HG03066 (cell line): ENCODE measurements at regions not wholly inside any gene's neighbourhood (a gene's known extent, or its start where the extent isn't known, plus 50 kb on each side); places are given as distances from the start of the nearest gene placed in this dataset.
"Not testable (repeated sequence)": the region's sequence is repeated elsewhere in the genome, so short reads cannot be mapped to it uniquely, and the experiment has no call there.

Experiments
- ATAC-seq: cut with Tn5 transposase; IDR thresholded peaks from one replicate; pipeline ENCODE4 v1.9.1; 2021; ENCODE audit warnings: low read depth; ENCODE audit not compliant: unreplicated experiment

GRCh38 chr12:83997423-83997822 is 915.2 kb downstream of the SLC6A15 start:
- no peak for ATAC-seq

- no peak for ATAC-seq
Observed at GRCh38 chr12:83996671-83997070, 915.9 kb downstream of the SLC6A15 start.

- no peak for ATAC-seq
Observed at GRCh38 chr12:83985084-83985483, 927.5 kb downstream of the SLC6A15 start.

- no peak for ATAC-seq
Observed at GRCh38 chr12:83980398-83980797, 932.2 kb downstream of the SLC6A15 start.

GRCh38 chr12:83979785-83980184 is 932.8 kb downstream of the SLC6A15 start:
- ATAC-seq = no peak

GRCh38 chr12:83971781-83972180 is 940.8 kb downstream of the SLC6A15 start:
- no peak for ATAC-seq

- no peak for ATAC-seq
Observed at GRCh38 chr12:83960767-83961166, 951.8 kb downstream of the SLC6A15 start.

GRCh38 chr12:83958997-83959396 is 953.6 kb downstream of the SLC6A15 start:
- ATAC-seq = peak; percentile 52

GRCh38 chr12:83954956-83955601 is 957.5 kb downstream of the SLC6A15 start:
- no peak for ATAC-seq

GRCh38 chr12:83954071-83954789 is 958.4 kb downstream of the SLC6A15 start:
- no peak for ATAC-seq

- no peak for ATAC-seq
Observed at GRCh38 chr12:83945871-83946270, 966.7 kb downstream of the SLC6A15 start.

GRCh38 chr12:83939718-83940117 is 972.9 kb downstream of the SLC6A15 start:
- no peak for ATAC-seq

GRCh38 chr12:83933615-83934014 is 979.0 kb downstream of the SLC6A15 start:
- no peak for ATAC-seq

GRCh38 chr12:83932011-83932410 is 980.6 kb downstream of the SLC6A15 start:
- ATAC-seq = no peak

GRCh38 chr12:83931451-83931850 is 981.1 kb downstream of the SLC6A15 start:
- ATAC-seq = no peak

GRCh38 chr12:83929792-83930191 is 982.8 kb downstream of the SLC6A15 start:
- not testable (repeated sequence) for ATAC-seq

GRCh38 chr12:83920821-83921547 is 991.6 kb downstream of the SLC6A15 start:
- no peak for ATAC-seq

GRCh38 chr12:83919081-83919480 is 993.5 kb downstream of the SLC6A15 start:
- no peak for ATAC-seq

GRCh38 chr12:83904175-83904574 is 1008.4 kb downstream of the SLC6A15 start:
- no peak for ATAC-seq

GRCh38 chr12:83896416-83896815 is 1016.2 kb downstream of the SLC6A15 start:
- ATAC-seq = no peak

GRCh38 chr12:83893101-83893500 is 1019.5 kb downstream of the SLC6A15 start:
- no peak for ATAC-seq

GRCh38 chr12:83889745-83890144 is 1022.9 kb downstream of the SLC6A15 start:
- ATAC-seq = no peak
